Lung (tissue), 11 donors: ENCODE measurements at regions not wholly inside any gene's neighbourhood (a gene's known extent, or its start where the extent isn't known, plus 50 kb on each side); places are given as distances from the start of the nearest gene placed in this dataset.

Experiments
- ATAC-seq: fragments of 200-7000 bp; cut with Tn5 transposase; one replicate; pipeline ENCODE4 v1.9.1; 2020; ENCODE audit warnings: moderate number of reproducible peaks; ENCODE audit not compliant: insufficient read depth, low FRiP score
- DNase-seq, 3 donors: peaks; one replicate each; pipeline ENCODE4 v3.0.0-alpha.2; 2013 to 2017
- H3K27ac ChIP-seq, 2 donors: one replicate each; pipeline ENCODE4 v1.5.1; 2013; ENCODE audit warnings: mild to moderate bottlenecking in 2 of 2, moderate library complexity in 2 of 2, control low read depth in 1 of 2, inconsistent platforms in 1 of 2, low read depth in 1 of 2, low read length in 1 of 2
- H3K27me3 ChIP-seq, 3 donors: one replicate each; pipeline ENCODE4 v1.5.1; 2013; ENCODE audit warnings: low read length in 2 of 3; ENCODE audit not compliant: control insufficient read depth in 3 of 3, insufficient read depth in 3 of 3
- H3K36me3 ChIP-seq, 4 donors: one replicate each; pipeline ENCODE4 v1.5.1; 2013; ENCODE audit warnings: low read length in 4 of 4, mild to moderate bottlenecking in 1 of 4, moderate library complexity in 1 of 4; ENCODE audit not compliant: control insufficient read depth in 4 of 4, insufficient read depth in 4 of 4
- H3K4me1 ChIP-seq, 5 donors: one replicate each; pipeline ENCODE4 v1.5.1; 2013; ENCODE audit warnings: low read length in 5 of 5, mild to moderate bottlenecking in 2 of 5, moderate library complexity in 1 of 5; ENCODE audit not compliant: control insufficient read depth in 5 of 5, insufficient read depth in 5 of 5
- H3K4me3 ChIP-seq: one replicate; pipeline ENCODE4 v1.5.1; 2013; ENCODE audit warnings: mild to moderate bottlenecking, control low read depth, moderate library complexity
- H3K9ac ChIP-seq, 2 donors: one replicate each; pipeline ENCODE4 v1.5.1; 2013; ENCODE audit warnings: low read length in 2 of 2, control low read depth in 1 of 2; ENCODE audit not compliant: insufficient read depth in 1 of 2
- H3K9me3 ChIP-seq, 4 donors: one replicate each; pipeline ENCODE4 v1.5.1; 2013; ENCODE audit warnings: low read length in 3 of 4, mild to moderate bottlenecking in 1 of 4, moderate library complexity in 1 of 4; ENCODE audit not compliant: control insufficient read depth in 4 of 4, insufficient read depth in 3 of 4
- WGBS, 2 donors: extraction: QIAGEN DNeasy Blood & Tissue Kit; methylation state at CpG; one replicate each; pipeline ENCODE4 v1.1.7; 2013; 5-methylcytosine and 5-hydroxymethylcytosine counted together
- TF ChIP-seq, protein P1 (sequence below): IDR thresholded peaks from 2 replicates; pipeline ENCODE4 v1.5.1; 2012; ENCODE audit warnings: mild to moderate bottlenecking; ENCODE audit errors: control extremely low read depth, extremely low read depth
- donor health status: control.
- donor health status: control.
- donor health status: Bipolar disorder and iron deficiency.
- donor health status: healthy.
- donor health status: DM: yes; HTN: yes; CAD: no.

DNA sequence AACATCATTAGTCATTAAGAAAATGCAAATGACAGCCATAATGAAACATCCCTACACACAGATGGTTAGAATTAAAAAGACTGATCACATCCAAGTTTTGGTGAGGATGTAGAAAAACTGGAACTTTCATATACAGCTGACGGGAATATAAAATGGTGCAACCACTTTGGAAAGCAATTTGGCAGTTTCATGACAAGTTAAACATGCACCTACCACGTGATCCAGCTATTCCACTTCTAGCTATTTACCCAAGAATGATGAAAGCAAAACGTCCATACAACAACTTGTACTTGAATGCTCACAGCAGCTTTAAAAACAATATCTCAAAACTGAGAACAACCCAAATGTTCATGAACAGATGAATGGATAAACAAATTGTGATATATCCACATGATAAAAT, 77.9 kb upstream of the AVPR1A start:
- WGBS, 2 donors = 49 to 72% methylated on average over 3 of the region's 3 CpGs
- Histone ChIP-seq H3K9ac (no peak overlapping the region), H3K27ac (no peak overlapping the region), H3K4me3 (no peak overlapping the region), H3K27me3 (no peaks in the 10 kb centered on the region), H3K4me1 (no peaks in the 10 kb centered on the region), H3K9me3 (no peaks in the 10 kb centered on the region), H3K36me3 (no peaks in the 10 kb centered on the region)
- TF ChIP-seq, protein P1, sequence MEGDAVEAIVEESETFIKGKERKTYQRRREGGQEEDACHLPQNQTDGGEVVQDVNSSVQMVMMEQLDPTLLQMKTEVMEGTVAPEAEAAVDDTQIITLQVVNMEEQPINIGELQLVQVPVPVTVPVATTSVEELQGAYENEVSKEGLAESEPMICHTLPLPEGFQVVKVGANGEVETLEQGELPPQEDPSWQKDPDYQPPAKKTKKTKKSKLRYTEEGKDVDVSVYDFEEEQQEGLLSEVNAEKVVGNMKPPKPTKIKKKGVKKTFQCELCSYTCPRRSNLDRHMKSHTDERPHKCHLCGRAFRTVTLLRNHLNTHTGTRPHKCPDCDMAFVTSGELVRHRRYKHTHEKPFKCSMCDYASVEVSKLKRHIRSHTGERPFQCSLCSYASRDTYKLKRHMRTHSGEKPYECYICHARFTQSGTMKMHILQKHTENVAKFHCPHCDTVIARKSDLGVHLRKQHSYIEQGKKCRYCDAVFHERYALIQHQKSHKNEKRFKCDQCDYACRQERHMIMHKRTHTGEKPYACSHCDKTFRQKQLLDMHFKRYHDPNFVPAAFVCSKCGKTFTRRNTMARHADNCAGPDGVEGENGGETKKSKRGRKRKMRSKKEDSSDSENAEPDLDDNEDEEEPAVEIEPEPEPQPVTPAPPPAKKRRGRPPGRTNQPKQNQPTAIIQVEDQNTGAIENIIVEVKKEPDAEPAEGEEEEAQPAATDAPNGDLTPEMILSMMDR = no peak
- ATAC-seq (no peak), DNase-seq (no peak)

DNA sequence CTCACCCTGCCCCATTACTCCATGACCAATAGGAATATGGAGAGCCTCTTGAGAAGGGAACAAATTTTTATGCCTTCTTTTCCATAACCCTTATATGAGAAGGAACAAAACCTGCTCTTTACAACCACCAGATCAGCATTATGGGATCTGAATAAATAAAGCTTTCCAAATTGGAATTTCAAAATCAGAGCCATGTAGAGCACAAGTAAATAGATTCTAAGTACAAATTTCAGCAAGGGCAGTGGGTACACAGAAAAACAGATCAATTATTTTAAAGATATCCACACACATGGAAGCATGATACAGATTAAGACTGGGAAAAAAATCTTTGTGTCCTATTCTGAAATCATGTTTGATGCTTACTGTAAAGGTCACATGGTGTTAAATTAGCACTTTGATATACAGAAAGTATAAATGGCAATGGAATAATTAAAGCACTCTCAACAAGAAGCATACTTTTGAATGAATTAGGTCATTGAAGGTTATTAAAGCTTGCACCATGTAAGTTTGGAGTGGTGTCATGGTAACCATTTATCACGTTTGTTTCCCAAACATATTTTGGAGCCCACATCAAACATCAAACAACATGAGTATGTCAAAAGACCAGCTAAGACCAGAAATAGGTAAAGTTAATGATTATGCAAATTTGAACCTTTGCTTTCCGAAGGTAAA, 75.9 kb upstream of the AVPR1A start:
- Histone ChIP-seq H3K27ac (no peak overlapping the region), H3K9me3 (no peaks in the 10 kb centered on the region), H3K4me1 (no peaks in the 10 kb centered on the region), H3K9ac (no peak overlapping the region), H3K27me3 (no peaks in the 10 kb centered on the region), H3K36me3 (no peaks in the 10 kb centered on the region), H3K4me3 (no peak overlapping the region)
- TF ChIP-seq, protein P1 = no peak
- WGBS, 2 donors = 74 to 83% methylated on average over 2 of the region's 2 CpGs
- no peak for DNase-seq
- no peak for ATAC-seq

DNA sequence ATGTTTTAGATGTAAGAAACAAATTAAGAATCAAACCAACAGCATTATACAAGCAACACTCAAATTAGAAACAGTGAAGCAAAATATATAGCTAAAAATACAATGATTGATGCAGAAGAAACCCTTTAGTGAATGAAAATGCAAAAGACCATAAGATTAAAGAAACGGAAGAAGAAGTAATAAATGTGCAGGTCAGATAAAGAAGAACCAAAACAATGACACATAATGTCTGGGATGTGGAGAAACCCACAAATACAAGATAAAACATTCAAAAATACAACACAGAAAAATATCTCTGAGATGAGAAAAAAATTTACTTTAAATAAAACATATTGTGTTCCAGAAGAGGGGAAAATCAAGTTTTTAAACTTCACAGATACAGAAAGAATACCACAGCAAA, 73.4 kb upstream of the AVPR1A start:
- Histone ChIP-seq H3K27ac (no peak overlapping the region), H3K9me3 (no peaks in the 10 kb centered on the region), H3K27me3 (no peaks in the 10 kb centered on the region), H3K4me3 (no peak overlapping the region), H3K4me1 (no peaks in the 10 kb centered on the region), H3K36me3 (no peaks in the 10 kb centered on the region), H3K9ac (no peak overlapping the region)
- TF ChIP-seq, protein P1 = no peak
- no peak for DNase-seq
- no peak for ATAC-seq
- WGBS, 2 donors = 68 to 78% methylated on average over 1 of the region's 1 CpG

DNA sequence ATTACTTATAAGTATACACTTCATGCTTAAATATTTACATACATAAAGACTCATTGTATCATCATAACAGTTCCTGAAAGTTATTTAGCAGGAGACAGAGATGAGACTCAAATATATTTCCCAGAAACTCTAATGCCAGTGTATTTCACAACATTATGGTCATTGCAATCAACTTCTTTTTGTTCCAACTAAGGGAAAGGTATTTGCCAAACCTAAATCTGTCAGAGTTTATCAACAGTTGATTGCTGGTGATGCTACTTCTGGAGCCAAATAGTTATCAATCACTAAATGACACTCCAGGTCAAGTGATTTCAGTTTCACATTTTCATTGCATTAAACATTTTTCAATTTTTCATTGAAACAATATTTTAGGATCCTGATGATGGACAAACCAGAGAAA, 72.1 kb upstream of the AVPR1A start:
- H3K27ac ChIP-seq = no peak overlapping the region
- ATAC-seq (no peak), DNase-seq (no peak)
- H3K4me1 ChIP-seq = no peaks in the 10 kb centered on the region
- TF ChIP-seq, protein P1 = no peak
- H3K4me3 ChIP-seq = no peak overlapping the region
- no peak overlapping the region for H3K9ac ChIP-seq
- H3K9me3 ChIP-seq = no peaks in the 10 kb centered on the region
- H3K36me3 ChIP-seq = no peaks in the 10 kb centered on the region
- no peaks in the 10 kb centered on the region for H3K27me3 ChIP-seq
